NCI-H69 (cell line): ENCODE measurements at regions not wholly inside any gene's neighbourhood (a gene's known extent, or its start where the extent isn't known, plus 50 kb on each side); places are given as distances from the start of the nearest gene placed in this dataset.
"Not testable (repeated sequence)": the region's sequence is repeated elsewhere in the genome, so short reads cannot be mapped to it uniquely, and the experiment has no call there.

Source experiments
- DNase-seq: peaks from one replicate; lab custom pipeline; 2025; lab: John Stamatoyannopoulos, UW

GRCh38 chr22:25281675-25282345 is 62.4 kb downstream of the CRYBB2 start:
- DNase-seq = peak; percentile 30

GRCh38 chr22:25282346-25282670 is 62.9 kb downstream of the CRYBB2 start:
- DNase-seq = peak; percentile 18

- DNase-seq = peak; percentile 30
These were observed 63.5 kb downstream of the CRYBB2 start for GRCh38 chr22:25282671-25283561.

GRCh38 chr22:25288481-25288880 is 69.0 kb downstream of the CRYBB2 start:
- DNase-seq = not testable (repeated sequence)

GRCh38 chr22:25301912-25302311 is 82.5 kb downstream of the CRYBB2 start:
- not testable (repeated sequence) for DNase-seq

GRCh38 chr22:25309586-25309985 is 90.1 kb downstream of the CRYBB2 start:
- DNase-seq = not testable (repeated sequence)

GRCh38 chr22:25311924-25312323 is 92.5 kb downstream of the CRYBB2 start:
- not testable (repeated sequence) for DNase-seq

GRCh38 chr22:25318081-25318823 is 98.8 kb downstream of the CRYBB2 start:
- DNase-seq = no peak

GRCh38 chr22:25327018-25327755 is 107.7 kb downstream of the CRYBB2 start:
- no peak for DNase-seq

- no peak for DNase-seq
These were observed 111.6 kb downstream of the CRYBB2 start for GRCh38 chr22:25331050-25331449.

GRCh38 chr22:25331911-25332310 is 112.5 kb downstream of the CRYBB2 start:
- DNase-seq = not testable (repeated sequence)

GRCh38 chr22:25332386-25332785 is 112.9 kb downstream of the CRYBB2 start:
- DNase-seq = no peak

- DNase-seq = peak; percentile 79
These were observed 114.7 kb downstream of the CRYBB2 start for GRCh38 chr22:25334162-25334490.

- DNase-seq = not testable (repeated sequence)
These were observed 115.2 kb downstream of the CRYBB2 start for GRCh38 chr22:25334631-25335030.

GRCh38 chr22:25335276-25335675 is 115.8 kb downstream of the CRYBB2 start:
- not testable (repeated sequence) for DNase-seq

- not testable (repeated sequence) for DNase-seq
These were observed 121.1 kb downstream of the CRYBB2 start for GRCh38 chr22:25340536-25340935.

- DNase-seq = not testable (repeated sequence)
These were observed 124.9 kb downstream of the CRYBB2 start for GRCh38 chr22:25344366-25344765.

- DNase-seq = no peak
These were observed 127.7 kb downstream of the CRYBB2 start for GRCh38 chr22:25346859-25347751.

- no peak for DNase-seq
These were observed 128.3 kb downstream of the CRYBB2 start for GRCh38 chr22:25347752-25348102.

GRCh38 chr22:25348391-25348790 is 129.0 kb downstream of the CRYBB2 start:
- DNase-seq = no peak

- DNase-seq = not testable (repeated sequence)
These were observed 129.6 kb downstream of the CRYBB2 start for GRCh38 chr22:25348996-25349395.
